ENCODE measurements at regions not wholly inside any gene's neighbourhood (a gene's known extent, or its start where the extent isn't known, plus 50 kb on each side); places are given as distances from the start of the nearest gene placed in this dataset.
"Not testable (repeated sequence)": the region's sequence is repeated elsewhere in the genome, so short reads cannot be mapped to it uniquely, and the experiment has no call there.

DNA sequence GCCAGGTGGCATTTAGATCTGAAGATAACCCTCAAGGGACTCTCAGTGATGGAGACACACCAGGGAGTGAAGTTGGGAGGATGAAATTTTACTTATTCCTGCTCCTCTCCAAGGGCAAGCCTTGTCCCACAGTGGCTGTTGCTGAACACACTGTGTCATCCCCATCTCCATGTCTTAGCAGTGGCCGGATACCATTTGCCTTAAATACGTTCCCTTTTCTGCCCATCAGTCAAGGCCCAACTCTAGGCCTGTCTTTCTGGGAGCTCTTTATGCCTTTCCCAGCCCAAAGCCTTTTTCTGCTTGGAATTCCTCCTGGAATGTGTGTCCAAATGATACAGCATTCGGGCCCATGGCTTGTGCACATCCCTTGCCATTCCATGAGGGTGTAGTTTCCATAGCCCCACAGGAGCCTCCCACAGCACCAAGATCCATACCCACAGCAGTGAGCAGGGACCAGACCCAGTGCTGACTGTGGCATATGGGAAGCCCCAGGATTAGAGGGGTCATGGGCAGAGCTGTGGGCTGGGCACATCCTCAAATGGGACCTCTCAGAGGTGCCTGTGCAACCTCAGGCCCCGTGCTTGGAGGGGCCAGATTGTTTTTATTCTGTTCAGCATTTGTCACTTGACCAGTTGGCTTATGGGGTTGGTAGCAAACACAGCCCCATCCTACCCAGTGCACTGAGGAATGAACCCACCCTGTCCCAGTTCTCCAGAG, 63.7 kb upstream of the PRR23C start:
- ATAC-seq (replicated peaks in 6 of 8), result no peak
- in situ Hi-C loops (cut with MboI; ENCODE audit: low pct_unique_long_range_greater_than_20kb in 2 of 9, low sequenced_read_pairs in 9 of 9, unreplicated experiment in 9 of 9), result loop anchor here in 5 of 9 experiments (10.0 to 25.0 kb wide), 2 partner anchors 204 to 206 kb away; no protein-coding TSS in a partner anchor
- Histone ChIP-seq H3K27ac (no peak overlapping the region), H3K4me3 (no peak overlapping the region), H3K4me1 (replicated peaks in 1 of 2) (no peaks in the 10 kb centered on the region)
- WGBS, 10 experiments, result 40 to 100% (median 58%) methylated on average over 1 to 2 of the region's 4 CpGs; no CpG with 5 or more reads in 6 of the 10 experiments

DNA sequence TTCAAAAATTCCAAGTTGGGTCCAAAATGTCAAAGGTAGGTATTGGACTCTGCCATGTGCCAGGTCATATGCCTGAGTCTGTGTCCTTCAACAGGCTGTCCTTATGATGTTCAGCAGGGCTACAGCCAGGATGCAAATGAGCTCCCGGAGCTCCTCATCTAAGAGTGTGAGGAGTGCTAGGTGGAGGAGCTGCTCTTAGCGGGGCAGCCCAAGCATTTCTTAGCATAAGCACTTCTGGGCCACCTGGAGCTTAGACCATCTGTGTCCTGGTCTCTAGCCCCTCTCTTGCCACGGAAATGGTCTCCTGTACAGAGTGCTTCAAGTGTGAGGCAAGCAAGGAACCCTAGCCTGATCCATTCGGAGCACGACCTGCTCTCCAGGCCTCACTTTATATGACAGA, 64.6 kb upstream of the PRR23C start:
- Histone ChIP-seq H3K27ac (no peak overlapping the region), H3K4me1 (replicated peaks in 1 of 2) (no peaks in the 10 kb centered on the region), H3K4me3 (no peak overlapping the region)
- no peak for ATAC-seq (replicated peaks in 6 of 8)
- WGBS, 10 experiments, result 51 to 73% (median 61%) methylated on average over 1 to 5 of the region's 5 CpGs; no CpG with 5 or more reads in 6 of the 10 experiments
- in situ Hi-C loops (cut with MboI; ENCODE audit: low pct_unique_long_range_greater_than_20kb in 2 of 9, low sequenced_read_pairs in 9 of 9, unreplicated experiment in 9 of 9), result loop anchor here in 5 of 9 experiments (10.0 to 25.0 kb wide), 2 partner anchors 203 to 206 kb away; no protein-coding TSS in a partner anchor

DNA sequence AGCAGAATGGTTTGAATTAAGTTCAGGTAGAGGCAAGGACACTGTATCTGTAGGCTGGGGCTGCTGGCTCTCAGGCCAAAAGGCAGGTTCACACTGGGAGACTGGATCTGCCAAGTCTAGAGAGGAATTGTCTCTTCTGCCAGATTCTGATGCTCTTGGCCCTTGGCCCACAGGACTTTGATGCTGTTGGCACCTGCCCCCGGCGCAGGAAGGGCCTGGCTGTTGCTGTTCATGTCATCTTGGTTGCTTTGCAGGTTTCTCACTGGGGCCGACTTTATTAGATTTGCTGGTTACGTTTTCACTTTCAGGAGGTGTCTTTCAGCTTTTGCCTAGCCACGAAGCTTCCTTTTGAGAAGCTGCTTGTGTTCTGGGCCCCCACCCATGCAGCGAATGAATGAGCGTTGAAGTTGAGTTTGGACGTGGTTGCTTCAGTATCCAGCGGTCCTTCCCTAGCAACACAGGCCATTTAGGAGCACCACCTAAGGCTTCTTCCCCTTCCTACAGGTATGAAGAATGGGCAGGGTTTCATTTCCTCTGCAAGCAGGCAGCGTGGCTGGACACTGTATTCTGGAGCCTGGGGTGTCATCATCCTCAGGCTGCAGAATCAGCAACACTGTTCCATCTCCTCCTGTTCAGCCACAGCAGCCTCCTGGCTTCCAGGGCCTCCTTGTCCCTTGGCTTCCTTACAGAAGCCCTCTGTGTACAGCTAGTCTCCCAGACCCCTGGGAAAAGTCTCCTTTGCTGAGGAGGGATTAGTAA, 65.6 kb upstream of the PRR23C start:
- ATAC-seq (replicated peaks in 6 of 8), result no peak
- in situ Hi-C loops (cut with MboI; ENCODE audit: low pct_unique_long_range_greater_than_20kb in 2 of 9, low sequenced_read_pairs in 9 of 9, unreplicated experiment in 9 of 9), result loop anchor here in 4 of 9 experiments (25.0 kb wide), 1 partner anchor 202 kb away; no protein-coding TSS in a partner anchor
- WGBS, 10 experiments, result 38 to 91% (median 80%) methylated on average over 2 to 10 of the region's 10 CpGs; no CpG with 5 or more reads in 2 of the 10 experiments
- no peaks in the 10 kb centered on the region for H3K4me1 ChIP-seq (replicated peaks in 1 of 2)
- H3K4me3 ChIP-seq, result no peak overlapping the region
- no peak overlapping the region for H3K27ac ChIP-seq

DNA sequence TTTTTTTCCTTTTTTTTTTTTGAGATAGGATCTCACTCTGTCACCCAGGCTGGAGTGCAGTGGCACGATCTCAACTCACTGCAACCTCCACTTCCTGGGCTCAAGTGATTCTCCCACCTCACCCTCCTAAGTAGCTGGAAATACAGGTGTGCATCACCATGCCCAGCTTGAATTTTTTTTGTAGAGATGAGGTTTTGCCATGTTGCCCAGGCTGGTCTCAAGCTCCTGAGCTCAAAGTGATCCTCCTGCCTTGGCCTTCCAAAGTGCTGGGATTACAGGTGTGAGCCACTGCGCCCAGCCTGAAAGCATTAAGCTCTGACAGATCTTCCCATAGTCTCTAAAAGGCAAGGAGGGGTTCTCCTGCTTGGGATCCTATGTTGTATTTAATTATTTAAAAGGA, 66.2 kb upstream of the PRR23C start:
- not testable (repeated sequence) for ATAC-seq (replicated peaks in 6 of 8); H3K27ac ChIP-seq; H3K4me1 ChIP-seq (replicated peaks in 1 of 2); H3K4me3 ChIP-seq
- in situ Hi-C loops (cut with MboI; ENCODE audit: low pct_unique_long_range_greater_than_20kb in 2 of 9, low sequenced_read_pairs in 9 of 9, unreplicated experiment in 9 of 9), result loop anchor here in 4 of 9 experiments (25.0 kb wide), 1 partner anchor 201 kb away; no protein-coding TSS in a partner anchor
- WGBS, 10 experiments, result 0 to 69% (median 20%) methylated on average over 1 to 2 of the region's 2 CpGs; no CpG with 5 or more reads in 3 of the 10 experiments

DNA sequence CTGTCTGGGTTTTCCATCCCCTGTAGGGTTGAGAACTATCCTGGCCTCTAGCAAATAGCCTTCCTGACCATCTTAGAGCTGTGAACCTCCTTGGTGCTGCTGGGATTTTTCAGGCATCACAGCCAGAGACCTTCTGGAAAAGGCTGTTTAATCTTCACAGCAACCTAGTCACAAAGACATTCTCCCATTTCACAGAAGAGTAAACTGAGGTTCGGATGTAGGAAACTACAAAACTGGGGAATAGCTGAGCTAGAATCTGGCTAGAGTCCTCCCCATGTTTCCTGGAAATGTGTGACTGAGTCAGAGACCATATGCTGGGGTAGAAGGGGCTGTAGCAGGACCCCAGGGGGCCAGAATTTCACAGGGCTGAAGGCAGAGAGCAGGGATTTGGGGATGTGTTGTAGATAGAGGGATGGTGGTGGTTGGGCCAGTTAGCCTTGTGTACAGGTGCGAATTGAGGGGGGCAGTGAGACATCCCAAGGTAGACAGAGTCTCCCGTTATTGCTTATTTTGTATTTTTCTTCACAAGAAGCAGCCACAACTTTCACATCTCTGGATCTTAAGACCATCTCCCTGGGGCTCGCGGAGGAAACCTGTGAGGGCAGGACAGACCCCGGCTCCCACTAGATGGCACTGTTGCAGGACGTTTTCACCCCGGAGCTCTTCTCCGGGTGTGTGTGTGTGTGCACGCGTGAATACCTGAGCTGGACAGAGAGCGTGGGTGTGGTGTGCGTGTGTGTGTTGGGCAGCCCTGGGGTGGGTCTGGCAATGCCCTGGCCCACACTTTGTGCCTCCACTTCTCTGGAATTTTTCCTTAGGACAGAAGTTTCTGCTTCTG, 66.9 kb upstream of the PRR23C start:
- in situ Hi-C loops (cut with MboI; ENCODE audit: low pct_unique_long_range_greater_than_20kb in 2 of 9, low sequenced_read_pairs in 9 of 9, unreplicated experiment in 9 of 9), result loop anchor here in 4 of 9 experiments (25.0 kb wide), 1 partner anchor 201 kb away; no protein-coding TSS in a partner anchor
- Histone ChIP-seq H3K27ac (no peak overlapping the region), H3K4me1 (replicated peaks in 1 of 2) (no peaks in the 10 kb centered on the region), H3K4me3 (no peak overlapping the region)
- 0 to 60% (median 25%) methylated on average over 1 to 3 of the region's 13 CpGs; no CpG with 5 or more reads in 5 of the 10 experiments for WGBS, 10 experiments
- ATAC-seq (replicated peaks in 6 of 8), result peak; percentile 87 to 98 (median 92)

DNA sequence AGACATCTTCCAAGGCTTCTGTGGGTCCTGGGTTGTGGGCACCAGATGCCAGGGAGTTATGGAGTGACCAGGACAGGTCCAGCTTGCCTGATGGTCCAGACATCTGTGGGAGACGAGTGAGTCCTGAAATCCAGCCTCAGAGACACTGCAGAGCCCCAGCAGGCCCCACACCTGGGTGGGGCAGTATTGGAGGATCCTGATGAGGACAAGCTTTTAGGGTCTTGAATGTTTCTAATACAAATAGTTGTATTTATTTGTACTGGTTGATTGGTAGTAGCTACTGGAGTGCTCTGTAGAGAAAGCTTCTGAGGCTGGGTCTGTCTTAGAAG, 67.5 kb upstream of the PRR23C start:
- ATAC-seq (replicated peaks in 6 of 8), result peak in 3 of 8 experiments; percentile 14 to 25 (median 19)
- Histone ChIP-seq H3K4me1 (replicated peaks in 1 of 2) (no peaks in the 10 kb centered on the region), H3K4me3 (no peak overlapping the region), H3K27ac (no peak overlapping the region)
- WGBS, 10 experiments, result 0% methylated on average over 1 of the region's 1 CpG; no CpG with 5 or more reads in 9 of the 10 experiments
- in situ Hi-C loops (cut with MboI; ENCODE audit: low pct_unique_long_range_greater_than_20kb in 2 of 9, low sequenced_read_pairs in 9 of 9, unreplicated experiment in 9 of 9), result loop anchor here in 4 of 9 experiments (25.0 kb wide), 1 partner anchor 200 kb away; no protein-coding TSS in a partner anchor

DNA sequence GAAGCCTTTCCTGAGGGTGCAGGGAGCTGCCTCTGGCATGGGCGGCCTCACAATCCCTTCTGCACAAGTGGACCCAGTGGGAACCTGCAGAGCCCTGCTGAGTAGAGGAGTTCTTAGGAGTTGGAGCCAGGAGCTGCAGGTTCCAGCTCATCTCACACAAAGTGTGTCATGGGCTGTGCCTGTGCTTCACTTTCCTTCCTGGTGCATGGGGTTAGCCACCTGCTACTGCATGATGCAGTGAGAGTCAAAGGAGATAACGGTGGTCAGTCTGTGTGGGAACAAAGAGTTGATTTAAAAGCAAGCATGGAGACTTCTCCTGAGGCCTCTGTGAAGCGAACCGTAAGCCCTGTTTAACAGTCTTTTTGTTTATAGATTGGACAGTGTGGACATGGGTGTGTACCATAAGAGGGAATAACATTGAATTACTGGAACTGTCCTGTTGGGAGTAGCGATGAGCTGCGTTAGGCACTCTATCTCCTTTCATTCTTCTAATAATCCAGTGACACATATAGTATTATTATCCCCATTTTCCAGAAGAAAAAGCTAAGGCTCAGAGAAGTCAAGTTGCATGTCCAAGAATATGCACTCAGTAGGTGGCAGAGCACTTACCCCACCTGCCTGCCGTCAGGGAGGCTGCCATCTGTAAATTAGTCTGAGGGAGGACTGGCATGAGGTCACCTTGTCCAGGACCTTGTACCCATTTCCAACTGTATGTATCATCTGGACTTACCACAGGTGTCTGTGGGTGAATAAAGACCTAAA, 68.7 kb upstream of the PRR23C start:
- in situ Hi-C loops (cut with MboI; ENCODE audit: low pct_unique_long_range_greater_than_20kb in 2 of 9, low sequenced_read_pairs in 9 of 9, unreplicated experiment in 9 of 9), result loop anchor here in 4 of 9 experiments (25.0 kb wide), 1 partner anchor 199 kb away; no protein-coding TSS in a partner anchor
- peak in 2 of 8 experiments; percentile 40 to 58 for ATAC-seq (replicated peaks in 6 of 8)
- Histone ChIP-seq H3K27ac (no peak overlapping the region), H3K4me1 (replicated peaks in 1 of 2) (no peaks in the 10 kb centered on the region), H3K4me3 (no peak overlapping the region)
- WGBS, 10 experiments, result 0 to 88% (median 68%) methylated on average over 1 to 5 of the region's 7 CpGs; no CpG with 5 or more reads in 1 of the 10 experiments

DNA sequence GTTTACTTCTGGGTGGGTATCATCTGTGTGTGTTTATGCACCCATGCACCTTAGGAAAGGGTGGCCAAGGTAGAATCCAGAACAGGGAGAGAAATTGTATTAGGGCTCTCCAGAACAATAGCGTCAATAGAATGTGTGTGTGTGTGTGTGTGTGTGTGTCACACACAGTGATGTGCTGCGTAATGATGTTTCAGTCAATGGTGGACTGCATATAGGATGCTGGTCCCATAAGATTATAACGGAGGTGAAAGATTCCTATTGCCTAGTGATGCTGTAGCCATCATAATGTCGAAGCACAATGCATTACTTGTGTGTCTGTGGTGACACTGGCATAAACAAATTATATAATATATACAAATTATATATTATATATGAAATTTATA, 69.3 kb upstream of the PRR23C start:
- in situ Hi-C loops (cut with MboI; ENCODE audit: low pct_unique_long_range_greater_than_20kb in 2 of 9, low sequenced_read_pairs in 9 of 9, unreplicated experiment in 9 of 9), result loop anchor here in 4 of 9 experiments (25.0 kb wide), 1 partner anchor 198 kb away; no protein-coding TSS in a partner anchor
- H3K4me1 ChIP-seq (replicated peaks in 1 of 2), result no peaks in the 10 kb centered on the region
- no peak overlapping the region for H3K27ac ChIP-seq
- no peak overlapping the region for H3K4me3 ChIP-seq
- no peak for ATAC-seq (replicated peaks in 6 of 8)
- WGBS, 10 experiments, result 74 to 100% (median 86%) methylated on average over 1 to 4 of the region's 4 CpGs; no CpG with 5 or more reads in 4 of the 10 experiments

DNA sequence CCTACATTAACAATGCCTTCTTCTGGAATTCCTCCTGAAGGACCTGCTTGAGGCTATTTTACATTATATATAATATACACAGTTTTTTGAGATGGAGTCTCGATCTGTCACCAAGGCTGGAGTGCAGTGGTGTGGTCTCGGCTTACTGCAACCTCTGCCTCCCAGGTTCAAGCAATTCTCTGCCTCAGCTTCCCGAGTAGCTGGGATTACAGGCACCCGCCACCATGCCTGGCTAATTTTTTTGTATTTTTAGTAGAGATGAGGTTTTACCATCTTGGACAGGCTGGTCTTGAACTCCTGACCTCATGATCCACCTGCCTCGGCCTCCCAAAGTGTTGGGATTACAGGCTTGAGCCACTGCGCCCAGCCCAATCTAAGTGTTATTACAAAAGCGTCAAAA, 71.9 kb upstream of the PRR23C start:
- not testable (repeated sequence) for H3K4me3 ChIP-seq; H3K27ac ChIP-seq; ATAC-seq (replicated peaks in 6 of 8); H3K4me1 ChIP-seq (replicated peaks in 1 of 2)
- 83 to 100% (median 94%) methylated on average over 1 to 5 of the region's 7 CpGs; no CpG with 5 or more reads in 2 of the 10 experiments for WGBS, 10 experiments
- in situ Hi-C loops (cut with MboI; ENCODE audit: low pct_unique_long_range_greater_than_20kb in 2 of 9, low sequenced_read_pairs in 9 of 9, unreplicated experiment in 9 of 9), result loop anchor here in 4 of 9 experiments (25.0 kb wide), 1 partner anchor 196 kb away; no protein-coding TSS in a partner anchor

DNA sequence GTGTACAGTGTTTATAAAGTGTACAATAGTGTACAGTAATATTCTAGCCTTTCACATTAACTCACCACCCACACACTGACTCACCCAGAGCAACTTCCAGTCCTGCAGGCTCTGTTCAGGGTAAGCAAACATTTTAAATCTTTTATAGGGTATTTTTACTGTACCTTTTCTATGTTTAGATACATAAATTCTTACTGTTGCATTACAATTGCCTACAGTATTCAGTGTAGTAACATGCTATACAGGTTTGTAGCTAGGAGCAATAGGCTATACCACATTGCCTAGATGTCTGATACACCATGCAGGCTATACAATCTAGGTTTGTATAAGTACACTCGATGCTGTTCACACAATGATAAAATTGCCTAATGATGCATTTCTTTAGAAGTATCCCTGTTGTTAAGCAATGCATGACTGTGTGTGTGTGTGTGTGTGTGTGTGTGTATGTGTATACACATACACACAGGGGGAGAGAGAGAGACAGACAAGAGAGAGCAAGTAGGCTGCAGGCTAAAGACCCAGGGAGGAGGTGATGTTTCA, 72.5 kb upstream of the PRR23C start:
- no peak for ATAC-seq (replicated peaks in 6 of 8)
- no peak overlapping the region for H3K4me3 ChIP-seq
- WGBS, 10 experiments, result 33 to 100% (median 100%) methylated on average over 1 of the region's 1 CpG; no CpG with 5 or more reads in 7 of the 10 experiments
- H3K27ac ChIP-seq, result no peak overlapping the region
- peaks cover 8 to 11% of the 10 kb centered on the region in 2 donors for H3K4me1 ChIP-seq (replicated peaks in 1 of 2)
- in situ Hi-C loops (cut with MboI; ENCODE audit: low pct_unique_long_range_greater_than_20kb in 2 of 9, low sequenced_read_pairs in 9 of 9, unreplicated experiment in 9 of 9), result loop anchor here in 4 of 9 experiments (25.0 kb wide), 1 partner anchor 195 kb away; no protein-coding TSS in a partner anchor

DNA sequence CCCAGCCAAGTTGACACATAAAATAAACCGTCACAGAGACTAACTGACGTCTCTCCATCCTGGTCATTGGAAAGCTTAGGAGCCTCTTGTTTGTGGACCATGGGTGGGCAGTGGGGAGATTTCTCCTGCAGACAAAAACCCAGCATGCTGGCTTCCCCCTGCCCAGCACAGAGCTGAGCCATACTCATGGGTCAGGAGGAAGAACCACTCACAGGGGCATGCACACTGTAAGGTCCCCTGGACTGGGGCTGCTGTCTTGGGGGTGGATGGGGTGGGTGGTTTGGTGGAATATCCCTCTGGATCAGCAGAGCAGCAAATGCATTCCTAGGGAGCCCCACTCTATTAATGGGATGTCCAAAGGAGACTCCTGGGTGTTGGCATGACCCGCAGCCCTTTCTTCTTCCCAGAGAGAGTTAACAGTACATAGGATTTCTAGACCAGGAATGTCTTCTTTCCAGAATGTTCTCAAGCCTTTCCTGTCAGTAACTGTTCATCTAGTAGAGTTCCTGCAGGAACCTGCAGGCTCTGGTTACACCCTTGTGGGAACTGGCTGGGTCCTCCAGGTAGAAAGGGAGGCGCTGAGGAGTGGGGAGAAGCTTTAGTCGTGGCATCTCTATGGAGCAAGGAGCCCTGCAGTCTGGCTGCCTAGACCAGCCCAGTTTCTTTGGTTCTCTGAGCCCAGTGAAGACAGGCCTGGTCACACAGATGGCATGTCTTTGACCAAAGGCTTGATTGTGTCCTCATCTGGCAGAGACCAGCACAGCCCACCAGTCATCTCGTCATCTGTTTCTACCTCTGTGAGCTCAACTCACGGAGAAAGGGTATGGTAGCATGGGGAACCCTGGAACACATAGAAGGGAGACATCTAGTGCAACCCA, 73.4 kb upstream of the PRR23C start:
- no peak for ATAC-seq (replicated peaks in 6 of 8)
- in situ Hi-C loops (cut with MboI; ENCODE audit: low pct_unique_long_range_greater_than_20kb in 2 of 9, low sequenced_read_pairs in 9 of 9, unreplicated experiment in 9 of 9), result loop anchor here in 4 of 9 experiments (25.0 kb wide), 1 partner anchor 194 kb away; no protein-coding TSS in a partner anchor
- Histone ChIP-seq H3K4me1 (replicated peaks in 1 of 2) (peaks cover 8 to 11% of the 10 kb centered on the region in 2 donors), H3K4me3 (no peak overlapping the region), H3K27ac (no peak overlapping the region)
- 79 to 100% (median 90%) methylated on average over 1 to 4 of the region's 7 CpGs; no CpG with 5 or more reads in 3 of the 10 experiments for WGBS, 10 experiments
